IMR-90 (cell line): ENCODE measurements at regions not wholly inside any gene's neighbourhood (a gene's known extent, or its start where the extent isn't known, plus 50 kb on each side); places are given as distances from the start of the nearest gene placed in this dataset.

Source experiments
- ATAC-seq: fragments of 200-7000 bp; cut with Tn5 transposase; 2 replicates; pipeline ENCODE4 v1.9.1; 2020; ENCODE audit warnings: low read depth, mild to moderate bottlenecking, moderate library complexity
- BruUV-seq: library from RNA; stranded (reverse); fragments of 400-500 nt; replicated peaks from 2 replicates; lab custom pipeline; 2021; lab: Mats Ljungman, UMichigan
- CTCF ChIA-PET: fragments of 300-600 bp; formaldehyde crosslinking; extraction: SDS; loops from one replicate; lab custom pipeline; 2021; ENCODE audit warnings: antibody characterized with exemption; lab: Yijun Ruan, JAX
- POLR2A ChIA-PET: fragments of 300-600 bp; sonication (Branson Sonifier 250); formaldehyde crosslinking; loops from one replicate; lab custom pipeline; 2022; ENCODE audit warnings: antibody characterized with exemption; ENCODE audit not compliant: unreplicated experiment; lab: Charles Lee
- DNase-seq: peaks from one replicate; pipeline ENCODE4 v3.0.0; 2013
- H2AFZ ChIP-seq: replicated peaks from 2 replicates; pipeline ENCODE3; 2013; ENCODE audit warnings: low read length, mild to moderate bottlenecking; ENCODE audit not compliant: poor library complexity
- H2AK5ac ChIP-seq: 2 replicates; pipeline ENCODE4 v1.6.1; 2013; ENCODE audit warnings: low read depth, low read length, inconsistent platforms
- H2AK9ac ChIP-seq: replicated peaks from 2 replicates; pipeline ENCODE3; 2013; ENCODE audit warnings: mild to moderate bottlenecking, low read depth, low read length, moderate library complexity; ENCODE audit not compliant: poor library complexity
- H2BK120ac ChIP-seq: 2 replicates; pipeline ENCODE4 v1.6.1; 2013; ENCODE audit warnings: low read depth, low read length, inconsistent platforms
- H2BK15ac ChIP-seq: 3 replicates; pipeline ENCODE4 v1.6.1; 2013; ENCODE audit warnings: low read depth, low read length, inconsistent platforms
- H2BK20ac ChIP-seq: 2 replicates; pipeline ENCODE4 v1.6.1; 2013; ENCODE audit warnings: low read depth, mild to moderate bottlenecking, inconsistent platforms, low read length, moderate library complexity
- H2BK5ac ChIP-seq: 2 replicates; pipeline ENCODE4 v1.6.1; 2013; ENCODE audit warnings: mild to moderate bottlenecking, low read depth, low read length, inconsistent platforms; ENCODE audit not compliant: poor library complexity, severe bottlenecking
- H3K14ac ChIP-seq: replicated peaks from 2 replicates; pipeline ENCODE4 v1.6.1; 2013; ENCODE audit warnings: low read depth, low read length, inconsistent platforms
- H3K18ac ChIP-seq: 2 replicates; pipeline ENCODE4 v1.6.1; 2013; ENCODE audit warnings: low read depth, low read length, control low read depth
- H3K23ac ChIP-seq: 2 replicates; pipeline ENCODE4 v1.6.1; 2013; ENCODE audit warnings: low read depth, low read length, inconsistent platforms
- H3K27ac ChIP-seq: 2 replicates; pipeline ENCODE4 v1.5.1; 2013; ENCODE audit warnings: mild to moderate bottlenecking, control low read depth, low read length; ENCODE audit not compliant: insufficient read depth
- H3K27me3 ChIP-seq: 2 replicates; pipeline ENCODE4 v1.6.1; 2013; ENCODE audit warnings: low read length; ENCODE audit not compliant: control insufficient read depth, insufficient read depth
- H3K36me3 ChIP-seq: 2 replicates; pipeline ENCODE4 v1.6.1; 2013; ENCODE audit warnings: low read length, mixed read lengths; ENCODE audit not compliant: control insufficient read depth, insufficient read depth
- H3K4ac ChIP-seq: 2 replicates; pipeline ENCODE4 v1.6.1; 2013; ENCODE audit warnings: low read depth, low read length, inconsistent platforms
- H3K4me1 ChIP-seq: 2 replicates; pipeline ENCODE4 v1.6.1; 2013; ENCODE audit warnings: low read length, mixed read lengths; ENCODE audit not compliant: control insufficient read depth, insufficient read depth
- H3K4me2 ChIP-seq: 2 replicates; pipeline ENCODE4 v1.6.1; 2013; ENCODE audit warnings: low read depth, mild to moderate bottlenecking, control low read depth, low read length, moderate library complexity
- H3K4me3 ChIP-seq: 2 replicates; pipeline ENCODE4 v1.5.1; 2013; ENCODE audit warnings: low read depth, mild to moderate bottlenecking, control low read depth, low read length, moderate library complexity; ENCODE audit not compliant: insufficient read depth
- H3K56ac ChIP-seq: 2 replicates; pipeline ENCODE4 v1.6.1; 2013; ENCODE audit warnings: low read length, inconsistent platforms; ENCODE audit not compliant: insufficient read depth; ENCODE audit errors: extremely low read depth
- H3K79me1 ChIP-seq, 2 experiments: 2 replicates each; pipeline ENCODE4 v1.6.1; 2013; ENCODE audit warnings: low read length in 2 of 2, inconsistent platforms in 1 of 2, low read depth in 1 of 2
- H3K9ac ChIP-seq: 2 replicates; pipeline ENCODE4 v1.6.1; 2013; ENCODE audit warnings: low read depth, low read length, control low read depth
- H3K9me1 ChIP-seq: 2 replicates; pipeline ENCODE4 v1.6.1; 2013; ENCODE audit warnings: low read length, inconsistent platforms; ENCODE audit not compliant: insufficient read depth
- H3K9me3 ChIP-seq: 2 replicates; pipeline ENCODE4 v1.6.1; 2013; ENCODE audit warnings: low read length; ENCODE audit not compliant: control insufficient read depth, insufficient read depth
- H4K20me1 ChIP-seq: 2 replicates; pipeline ENCODE4 v1.6.1; 2013; ENCODE audit warnings: low read length, inconsistent platforms; ENCODE audit not compliant: insufficient read depth
- H4K5ac ChIP-seq: 2 replicates; pipeline ENCODE4 v1.6.1; 2013; ENCODE audit warnings: mild to moderate bottlenecking, low read depth, low read length, control low read depth
- H4K8ac ChIP-seq, 2 experiments: 2 replicates each; pipeline ENCODE4 v1.6.1; 2013; ENCODE audit warnings: low read depth in 2 of 2, low read length in 2 of 2, control low read depth in 1 of 2, inconsistent platforms in 1 of 2
- H4K91ac ChIP-seq: 2 replicates; pipeline ENCODE4 v1.6.1; 2013; ENCODE audit warnings: low read depth, low read length, inconsistent platforms; ENCODE audit not compliant: insufficient read depth
- MAZ ChIP-seq: IDR thresholded peaks from 2 replicates; pipeline ENCODE4 v1.6.1; 2012; ENCODE audit warnings: low read depth, mild to moderate bottlenecking, low read length, improper control_type of control experiment, moderate library complexity, borderline replicate concordance
- WGBS, 2 experiments: methylation state at CpG; one replicate each; pipeline versions ENCODE4 v1.1.5 to v1.1.7; 2013; ENCODE audit warnings: missing lambda C conversion rate in 2 of 2; ENCODE audit not compliant: insufficient read length in 1 of 2; ENCODE audit errors: extremely low coverage in 2 of 2; 5-methylcytosine and 5-hydroxymethylcytosine counted together
- dilution Hi-C: fragments of 300-500 bp; cut with HindIII; formaldehyde crosslinking; loops from one replicate; pipeline ENCODE4 v1.14.3; 2018; ENCODE audit warnings: low sequenced_read_pairs; ENCODE audit not compliant: unreplicated experiment
- in situ Hi-C: fragments of 300-500 bp; cut with MboI; formaldehyde crosslinking; loops from 3 replicates; pipeline ENCODE4 v1.14.3; 2019; ENCODE audit warnings: low sequenced_read_pairs, inconsistent platforms, mixed read lengths
- intact Hi-C: fragments of 100-400 bp; cut with micrococcal nuclease; formaldehyde crosslinking; loops from 2 replicates; pipeline ENCODE4 v1.10.0; 2022

DNA sequence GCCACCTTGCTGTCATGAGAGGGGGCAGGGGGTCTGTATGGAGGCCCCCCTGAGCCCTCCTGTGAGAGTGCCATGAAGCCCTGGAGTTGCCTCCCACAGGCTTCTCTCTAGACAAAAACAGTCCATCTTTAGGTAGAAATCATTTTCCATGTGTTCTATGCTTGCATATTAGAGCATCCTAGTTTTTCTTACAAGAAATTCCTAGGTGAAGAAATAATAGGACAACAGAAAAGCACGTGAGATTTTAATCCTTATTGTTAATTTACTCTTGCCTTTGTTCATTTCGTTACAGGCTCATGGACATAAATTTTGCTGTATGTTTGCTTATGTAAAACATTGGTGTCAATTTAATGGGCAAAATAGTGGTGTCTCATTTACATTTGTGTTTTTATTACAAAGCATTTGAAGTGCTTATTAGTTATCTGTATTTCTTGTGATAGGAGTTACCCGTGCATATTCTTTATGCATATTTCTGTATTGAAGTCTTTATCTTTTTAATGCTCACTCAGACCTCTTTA is 336.9 kb upstream of the RAB6C start:
- Histone ChIP-seq H2BK5ac (no peak overlapping the region), H4K91ac (no peak overlapping the region), H3K79me1 (no peaks in the 10 kb centered on the region), H2BK120ac (no peak overlapping the region), H2AK9ac (no peak overlapping the region), H4K5ac (no peak overlapping the region), H3K4ac (no peak overlapping the region), H2AFZ (no peak overlapping the region), H3K9me1 (no peaks in the 10 kb centered on the region), H3K18ac (no peak overlapping the region), H3K23ac (no peak overlapping the region), H3K56ac (no peak overlapping the region), H2AK5ac (no peak overlapping the region), H3K4me2 (no peak overlapping the region), H3K36me3 (no peaks in the 10 kb centered on the region), H2BK20ac (no peak overlapping the region), H2BK15ac (no peak overlapping the region), H3K9ac (no peak overlapping the region), H4K20me1 (no peaks in the 10 kb centered on the region), H3K4me1 (no peaks in the 10 kb centered on the region), H3K14ac (no peak overlapping the region), H3K27ac (no peak overlapping the region), H3K4me3 (no peak overlapping the region), H4K8ac (no peak overlapping the region), H3K27me3 (no peaks in the 10 kb centered on the region), H3K9me3 (peaks cover 18% of the 10 kb centered on the region)
- ATAC-seq (no peak), DNase-seq (no peak)
- in situ Hi-C loops, result no loop called here
- dilution Hi-C loops, result no loop called here
- POLR2A ChIA-PET, result no interaction called here
- no TSS peak for BruUV-seq
- CTCF ChIA-PET, result no interaction called here
- no CpG with 5 or more reads among the region's 3 CpGs for WGBS, 2 experiments
- intact Hi-C loops, result no loop called here
- no peak for TF ChIP-seq MAZ
